HG03378 (cell line): ENCODE measurements at regions not wholly inside any gene's neighbourhood (a gene's known extent, or its start where the extent isn't known, plus 50 kb on each side); places are given as distances from the start of the nearest gene placed in this dataset.

ENCODE experiments used
- ATAC-seq: cut with Tn5 transposase; IDR thresholded peaks from one replicate; pipeline ENCODE4 v1.9.1; 2021; ENCODE audit warnings: mild to moderate bottlenecking, moderate library complexity; ENCODE audit not compliant: unreplicated experiment

DNA sequence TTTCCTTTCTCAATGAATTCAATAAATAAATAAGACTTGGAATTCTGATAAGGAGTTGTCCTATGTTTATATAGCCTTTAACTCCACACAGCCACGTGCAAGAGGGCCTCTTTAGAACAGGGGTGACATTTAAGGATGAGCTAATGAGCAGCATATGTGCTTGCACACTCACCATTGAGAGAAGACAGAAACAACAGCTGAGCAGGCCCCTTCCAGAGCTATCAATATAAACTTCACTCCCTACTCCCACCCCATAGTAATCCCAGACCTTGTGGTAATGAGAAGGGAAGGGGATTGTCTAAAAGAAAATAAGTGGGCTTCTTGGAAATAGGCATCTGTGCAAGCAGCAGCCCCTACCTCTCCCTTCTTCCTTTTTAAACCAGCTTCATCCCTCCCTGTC is 176.0 kb downstream of the SEC16B start:
- ATAC-seq = no peak

DNA sequence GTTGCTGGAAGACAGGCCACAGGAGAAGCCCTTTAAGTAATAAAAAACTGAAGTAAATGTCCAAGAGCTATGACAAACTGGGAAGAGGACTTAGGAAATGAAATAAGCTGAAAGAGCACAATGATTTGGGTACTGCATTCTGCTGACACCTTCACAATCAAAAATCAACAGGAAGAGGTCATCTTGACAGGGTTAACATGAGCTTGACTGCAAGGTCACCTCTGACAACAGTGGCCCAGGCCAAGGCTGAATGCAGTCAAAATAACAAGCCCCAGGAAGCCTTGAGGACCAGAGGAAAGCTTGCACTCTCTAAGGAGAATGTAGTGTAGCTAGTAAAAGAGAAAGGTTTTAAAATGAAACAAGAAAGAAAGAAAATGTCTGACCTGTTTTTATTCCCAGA is 179.3 kb downstream of the SEC16B start:
- no peak for ATAC-seq

DNA sequence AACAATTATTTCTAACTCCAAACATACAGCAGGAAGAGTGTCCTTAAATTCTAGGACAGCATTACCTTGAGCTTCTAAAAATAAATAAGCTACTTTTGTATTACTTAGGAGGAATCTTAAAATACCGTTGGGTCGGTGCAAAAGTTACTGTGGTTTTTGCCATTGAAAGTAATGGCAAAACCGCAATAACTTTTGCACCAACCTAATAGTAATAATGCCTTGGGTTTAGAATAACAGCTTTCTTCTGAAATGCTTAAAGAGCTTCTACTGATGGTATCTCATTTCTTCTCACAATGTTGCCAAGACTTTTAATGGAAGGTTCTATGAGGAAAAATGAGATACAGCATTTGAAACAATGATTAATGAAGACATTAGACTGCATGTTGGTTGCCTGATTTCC is 179.9 kb downstream of the SEC16B start:
- no peak for ATAC-seq

DNA sequence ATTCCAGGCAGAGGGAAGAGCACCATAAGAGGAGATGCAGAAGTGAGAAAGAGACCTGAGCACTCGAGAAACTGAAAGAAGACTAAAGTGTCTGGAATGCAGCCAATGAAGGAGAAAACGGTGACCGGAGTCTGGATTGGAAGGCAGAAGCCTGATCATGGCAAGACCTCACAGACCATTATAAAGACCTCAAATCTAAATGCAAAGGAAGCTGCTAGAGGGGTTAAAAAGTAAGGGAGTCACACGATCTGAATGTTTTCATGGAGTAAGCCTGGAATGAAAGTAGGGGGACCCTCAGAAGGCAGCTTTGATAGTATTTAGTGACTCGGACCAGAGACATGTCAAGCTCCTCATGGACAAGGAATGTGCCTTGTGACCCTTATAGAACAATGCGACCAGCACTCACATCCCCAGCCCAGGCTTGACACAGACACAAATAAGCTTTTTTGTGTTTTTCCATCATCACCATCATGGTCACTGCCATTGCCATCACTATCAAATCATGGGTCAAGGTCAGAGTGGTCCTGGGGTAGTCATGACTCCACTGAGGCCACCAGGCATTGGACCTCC is 183.6 kb downstream of the SEC16B start:
- no peak for ATAC-seq

DNA sequence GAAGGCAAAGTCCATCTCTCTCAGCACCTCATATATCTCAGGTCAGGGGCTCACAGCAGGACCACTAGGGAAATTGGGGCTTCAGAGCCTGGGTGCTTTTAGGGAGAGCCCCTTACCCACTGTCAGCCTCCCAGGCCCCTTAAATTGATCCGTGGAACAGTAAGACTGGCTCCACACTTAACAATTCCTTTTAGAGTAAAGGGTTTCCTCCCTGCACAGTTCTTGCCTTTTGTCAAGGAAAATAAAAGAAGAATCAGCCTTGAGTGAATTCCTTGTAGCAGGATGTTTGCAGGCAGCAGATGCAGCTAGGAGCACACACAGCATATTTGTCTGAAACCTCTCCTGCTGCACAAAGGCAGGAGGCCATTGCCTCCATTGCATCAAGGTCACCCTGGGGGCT is 184.9 kb downstream of the SEC16B start:
- ATAC-seq = no peak

DNA sequence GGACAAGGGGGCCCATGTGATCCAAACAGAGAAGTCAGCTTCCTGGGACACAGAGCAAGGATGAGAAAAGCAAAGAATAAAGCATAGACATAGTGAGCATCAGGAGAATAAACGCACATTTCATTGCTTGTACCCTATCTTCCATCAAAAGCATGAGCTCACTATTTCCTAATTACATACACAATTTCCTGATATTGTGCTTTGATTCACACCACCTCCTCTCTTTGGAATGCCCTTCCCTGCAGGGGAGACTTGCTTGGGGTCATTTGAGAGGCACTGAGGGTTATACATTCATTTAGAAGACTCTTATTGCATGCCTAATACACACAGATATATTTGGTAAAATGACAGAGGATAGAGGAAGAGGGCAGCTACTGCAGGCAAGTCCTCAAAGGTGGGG is 185.4 kb downstream of the SEC16B start:
- ATAC-seq = no peak

DNA sequence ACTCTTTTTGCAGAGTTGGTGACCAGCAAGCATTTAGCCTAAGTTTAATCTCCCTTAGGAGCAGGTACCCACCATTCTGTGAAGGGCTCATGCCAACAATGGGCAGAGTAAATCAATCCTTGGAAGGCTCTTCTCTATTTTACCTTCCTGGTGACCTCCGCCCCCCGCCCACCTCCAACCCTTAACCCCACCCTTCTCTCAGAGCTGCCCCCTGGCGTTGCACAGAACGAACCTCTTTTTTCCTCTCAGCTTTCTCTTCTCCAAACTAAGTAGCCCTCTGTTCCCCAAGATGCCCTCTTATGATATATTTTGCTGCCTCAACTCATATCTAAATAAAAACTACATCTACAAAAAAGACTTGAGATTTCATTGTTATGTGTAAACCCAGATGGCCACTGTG is 186.8 kb downstream of the SEC16B start:
- ATAC-seq = no peak

DNA sequence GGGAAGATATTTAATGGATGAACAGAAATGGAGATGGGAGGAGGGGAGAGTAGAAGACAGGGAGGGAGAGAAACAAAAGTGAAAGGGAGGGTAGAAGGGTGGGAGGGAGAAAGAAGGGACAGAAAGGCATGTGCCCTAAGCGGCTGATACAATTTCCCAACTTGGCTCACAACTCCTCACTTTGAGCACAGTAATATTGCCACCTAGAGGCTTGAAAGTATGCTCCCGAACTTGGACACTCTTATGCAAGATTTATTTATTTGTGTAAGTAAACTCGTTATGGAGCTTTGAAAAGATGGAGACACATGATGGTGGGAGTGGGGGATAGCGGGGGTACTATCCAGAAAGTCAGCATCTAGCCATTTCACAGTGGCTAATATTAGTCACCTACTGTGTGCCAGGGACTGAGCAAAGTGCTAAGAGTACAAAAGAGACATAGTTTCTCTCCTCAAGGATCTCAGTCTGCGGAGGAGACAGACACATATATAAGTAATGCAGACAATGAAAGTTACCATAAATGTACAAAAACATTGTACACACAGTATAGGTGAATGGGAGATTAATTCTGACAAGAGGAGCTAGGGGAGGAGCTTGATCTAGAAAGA is 189.7 kb downstream of the SEC16B start:
- no peak for ATAC-seq

DNA sequence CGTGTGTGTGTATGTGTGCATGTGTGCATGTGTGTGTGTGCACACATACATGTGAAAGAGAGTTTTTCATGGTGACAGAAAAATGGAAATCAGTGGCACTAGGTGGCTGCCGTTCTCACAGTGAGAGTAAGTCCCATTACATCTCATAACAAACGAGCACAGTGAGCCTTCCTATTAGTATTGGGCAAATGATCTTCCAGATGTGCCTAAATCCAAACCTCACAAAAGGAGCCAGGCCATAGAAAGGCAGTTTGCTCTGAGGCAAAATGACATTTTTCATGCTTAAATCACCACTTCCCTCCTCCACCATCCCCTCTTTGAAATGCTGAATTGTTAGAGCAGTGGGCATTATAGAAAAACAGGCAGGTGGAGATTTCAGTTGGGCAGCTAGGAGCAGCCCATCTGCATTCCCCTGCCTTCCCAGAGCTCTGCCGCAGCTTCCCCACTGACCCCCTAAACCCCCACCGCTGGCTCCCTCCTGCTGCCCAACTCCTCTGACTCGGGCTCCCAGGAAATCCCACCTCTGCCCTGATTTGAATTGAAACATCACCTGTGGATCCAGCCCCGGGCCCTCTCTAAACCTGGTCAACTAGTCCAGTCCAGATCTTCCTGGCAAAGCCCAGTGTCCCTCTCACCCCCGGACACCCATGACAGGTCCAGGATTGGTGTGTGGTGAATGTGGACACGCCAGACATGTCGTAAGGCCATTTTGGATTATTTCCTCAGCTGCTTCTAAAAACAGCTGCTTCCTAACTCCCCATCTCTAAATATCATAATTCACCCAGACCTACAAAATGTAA is 190.5 kb downstream of the SEC16B start:
- no peak for ATAC-seq

DNA sequence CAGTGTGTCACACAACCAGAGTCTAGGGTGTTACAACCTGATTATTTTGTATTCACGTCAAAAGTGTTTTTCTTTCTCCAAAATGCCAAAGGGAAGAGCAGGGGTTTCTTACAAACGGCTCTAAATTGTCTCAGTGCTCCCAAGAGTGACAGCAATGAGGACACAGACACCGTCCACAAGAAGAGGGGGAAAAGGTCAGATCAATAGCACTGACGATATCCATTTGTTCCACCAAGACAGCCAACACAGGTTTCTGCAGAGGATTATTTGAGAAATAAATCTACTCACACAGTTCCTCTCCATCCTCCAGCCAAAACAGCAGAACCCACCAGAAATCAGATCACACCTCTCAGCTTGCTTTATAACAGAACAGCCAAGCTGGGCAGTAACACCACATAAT is 193.9 kb downstream of the SEC16B start:
- ATAC-seq = no peak

DNA sequence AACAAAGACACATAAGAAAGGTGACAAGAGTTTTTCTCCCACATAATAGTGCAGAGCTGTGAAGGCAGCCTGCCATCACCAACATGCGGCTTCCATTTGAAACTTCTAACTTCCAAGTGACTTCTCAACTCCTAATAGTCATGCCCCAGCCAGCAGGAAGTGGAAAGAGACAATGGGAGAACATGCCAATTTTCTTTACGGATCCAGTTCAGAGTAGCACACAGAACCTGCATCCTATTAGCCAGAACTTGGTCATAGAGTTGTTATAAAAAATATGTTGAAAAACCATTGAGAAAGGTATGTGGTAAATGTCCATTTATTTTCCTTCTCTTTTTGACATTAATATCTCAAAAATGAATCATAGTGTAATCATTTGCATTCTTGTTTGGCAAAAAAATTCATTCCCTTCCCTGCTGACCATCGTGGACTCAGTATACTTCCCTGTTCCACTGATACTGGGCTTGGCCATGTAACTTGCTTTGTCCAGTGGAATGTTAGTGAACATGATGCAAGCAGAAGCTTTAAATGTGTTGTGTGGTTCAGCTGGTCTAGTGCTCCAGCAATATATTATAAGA is 197.4 kb downstream of the SEC16B start:
- ATAC-seq = no peak

DNA sequence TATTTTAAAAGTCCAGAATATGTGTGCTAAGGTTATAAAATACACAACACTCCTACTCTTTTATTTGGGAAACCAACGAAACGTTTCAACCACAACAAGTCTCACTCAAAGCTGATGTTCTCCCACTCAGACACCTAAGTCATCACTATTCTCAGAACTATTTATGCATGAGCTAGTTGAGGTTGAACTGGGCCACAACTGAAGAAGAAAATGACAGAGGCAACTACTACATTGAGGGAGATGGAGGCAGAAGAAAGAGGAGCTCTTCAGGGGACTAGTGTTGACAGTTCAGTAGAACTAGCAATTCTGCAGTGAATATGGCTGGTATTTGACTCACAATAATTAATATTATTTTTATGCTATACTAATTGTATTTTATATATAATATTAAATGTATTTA is 198.2 kb downstream of the SEC16B start:
- ATAC-seq = no peak

DNA sequence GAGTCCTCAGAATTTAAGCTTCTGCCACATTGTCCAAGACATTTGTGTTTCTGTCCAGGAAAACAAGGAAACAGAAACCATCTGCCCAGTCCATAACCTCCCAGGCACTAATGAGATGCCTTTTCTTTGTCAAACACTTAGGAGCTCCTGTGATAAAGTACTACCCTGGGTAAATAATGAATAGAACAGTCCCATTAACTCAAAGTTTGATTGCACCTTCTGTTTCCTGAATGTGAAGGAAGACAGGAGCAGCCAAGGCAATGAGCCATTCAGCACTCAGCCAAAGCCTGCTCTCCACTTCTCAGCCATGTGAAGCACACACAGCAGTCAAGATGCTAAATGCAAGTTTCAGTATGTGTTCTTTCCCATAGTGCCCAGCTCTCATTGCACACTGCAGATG is 199.8 kb downstream of the SEC16B start:
- ATAC-seq = no peak

DNA sequence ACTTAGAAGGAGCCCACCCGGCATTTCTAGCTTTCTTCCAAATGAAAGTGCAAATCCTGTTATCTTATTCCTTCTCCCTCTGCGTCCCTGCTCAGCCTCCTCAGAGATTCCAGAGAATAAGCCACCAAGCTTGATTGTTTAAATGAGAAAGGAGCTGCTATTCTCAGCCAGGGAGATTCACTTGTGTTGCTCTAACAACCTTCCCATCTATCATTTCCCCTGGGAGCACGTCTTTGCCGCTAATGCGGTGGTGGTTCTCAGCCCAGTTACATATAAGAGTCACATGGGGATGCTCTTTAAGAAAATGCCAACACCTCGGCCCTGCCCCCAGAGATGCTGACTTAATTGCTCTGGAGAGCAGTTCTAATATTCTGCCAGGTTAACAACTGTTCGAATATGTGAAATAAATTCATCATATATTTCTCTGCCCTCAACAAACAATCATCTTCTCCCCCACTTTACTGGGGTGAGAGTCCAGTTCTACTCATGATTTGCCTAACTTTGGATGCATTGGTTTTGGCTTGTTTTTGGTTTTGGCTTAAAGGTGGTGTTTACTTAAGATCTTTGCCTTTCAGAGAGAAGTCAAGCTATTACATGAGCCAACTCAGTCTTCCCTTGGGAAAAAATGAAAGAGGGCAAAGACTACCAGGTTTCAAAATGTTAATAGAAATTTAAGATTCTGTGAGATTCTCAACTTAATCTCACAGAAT is 213.9 kb downstream of the SEC16B start:
- ATAC-seq = no peak

DNA sequence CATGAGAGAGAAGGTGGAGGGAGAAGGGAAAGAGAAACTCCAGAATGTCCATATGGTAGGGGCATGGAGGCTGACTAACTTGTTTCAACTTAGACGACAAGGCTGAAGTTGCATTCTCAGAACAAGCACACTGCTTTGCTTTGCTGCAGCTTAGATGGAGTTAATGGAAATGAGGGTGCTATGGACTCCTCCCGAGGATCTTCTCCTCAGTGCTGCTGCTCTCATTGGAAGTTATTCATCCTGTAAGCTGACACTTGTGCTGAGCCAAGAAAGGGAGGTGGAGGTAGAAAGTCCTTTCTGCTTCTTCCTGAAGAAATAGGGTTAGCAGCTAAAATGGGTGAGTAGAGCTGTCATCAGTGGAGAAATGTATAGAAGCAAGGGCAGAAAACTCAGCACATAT is 215.3 kb downstream of the SEC16B start:
- no peak for ATAC-seq

DNA sequence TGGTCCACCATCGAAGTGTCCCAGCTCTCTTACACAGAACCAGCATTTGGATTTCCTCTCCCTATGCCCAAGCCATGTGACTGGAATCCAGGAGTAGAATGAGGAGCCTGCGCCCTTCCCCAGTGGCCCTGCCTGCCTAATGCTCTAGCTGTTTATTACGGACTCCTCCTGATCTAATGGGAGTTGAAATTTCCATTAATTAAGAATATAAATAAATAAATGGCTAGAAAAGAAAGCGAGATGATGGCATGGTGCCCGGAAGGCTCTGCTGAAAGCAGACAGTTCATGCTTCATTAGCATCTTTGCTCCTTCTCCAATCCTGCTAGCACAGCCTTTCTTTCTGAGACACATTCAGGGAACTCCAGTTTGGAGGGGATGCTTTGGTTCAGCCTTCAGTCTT is 216.2 kb downstream of the SEC16B start:
- ATAC-seq = no peak

DNA sequence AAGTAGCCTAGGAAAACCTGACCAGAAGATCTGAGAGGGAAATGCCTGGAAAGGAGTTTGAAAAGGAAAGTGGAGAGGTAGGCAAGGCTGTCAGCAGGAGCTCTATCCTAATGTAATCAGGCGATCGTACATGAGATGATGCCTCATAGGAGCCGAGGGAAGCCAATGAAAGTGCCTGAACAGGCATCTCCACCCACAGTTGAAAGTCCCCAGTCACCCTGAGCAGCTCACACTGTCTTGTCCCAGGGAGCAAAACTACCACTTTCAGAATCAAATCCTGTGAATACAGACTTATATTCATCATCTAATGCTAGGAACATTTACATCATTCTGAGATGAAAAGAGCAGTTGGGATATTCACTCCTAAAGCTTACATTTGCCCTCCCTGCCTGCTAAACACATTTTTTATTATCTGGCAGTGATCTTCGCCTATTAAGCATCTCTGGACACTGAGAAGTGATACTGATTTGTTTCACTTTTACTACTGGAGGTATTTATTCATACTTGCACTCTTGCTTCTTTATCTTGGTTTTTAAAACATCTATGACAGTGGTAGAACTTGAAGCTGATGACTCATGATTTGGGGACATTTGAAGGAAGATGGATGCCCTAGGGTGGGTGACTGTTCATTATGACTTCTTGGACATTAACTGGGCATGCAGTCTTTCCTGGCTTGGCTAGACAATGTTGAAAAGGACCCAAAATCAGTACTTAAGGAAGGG is 221.6 kb downstream of the SEC16B start:
- ATAC-seq = no peak

DNA sequence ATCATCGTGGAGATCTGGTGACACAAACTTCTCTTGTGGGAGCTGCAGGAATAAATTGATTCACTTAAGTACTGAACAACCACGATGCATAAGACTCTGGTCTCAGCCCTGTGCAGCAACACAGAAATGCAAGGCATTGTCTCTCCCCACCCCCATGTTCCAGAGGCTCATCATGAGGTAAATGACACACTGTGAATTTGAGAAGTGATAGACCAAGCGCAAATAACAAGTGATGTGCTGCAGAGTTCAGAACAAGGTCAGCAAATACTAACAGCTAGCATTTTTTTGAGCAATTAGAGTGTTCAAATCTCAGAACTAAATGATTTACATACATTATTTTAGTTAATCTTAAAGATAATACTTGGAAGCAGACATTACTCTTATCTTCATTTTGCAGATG is 223.7 kb downstream of the SEC16B start:
- no peak for ATAC-seq

DNA sequence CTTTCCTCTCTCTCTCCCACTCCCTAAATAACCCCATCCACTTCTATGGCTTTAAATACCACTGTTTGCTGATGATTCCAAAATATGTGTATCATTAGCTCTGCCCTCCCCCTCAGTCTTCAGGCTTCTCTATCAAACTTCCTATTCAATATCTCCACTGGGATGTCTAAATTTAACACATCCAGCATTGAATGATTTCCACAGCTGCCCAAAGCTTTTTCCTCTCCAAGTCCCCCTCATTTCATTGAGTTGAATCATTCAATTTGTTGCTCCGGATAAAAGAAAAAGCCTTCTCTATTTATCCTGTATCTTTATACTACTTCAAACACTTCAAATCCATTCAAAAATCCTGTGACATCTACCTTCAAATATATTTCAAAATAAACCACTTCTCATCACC is 225.0 kb downstream of the SEC16B start:
- ATAC-seq = no peak

DNA sequence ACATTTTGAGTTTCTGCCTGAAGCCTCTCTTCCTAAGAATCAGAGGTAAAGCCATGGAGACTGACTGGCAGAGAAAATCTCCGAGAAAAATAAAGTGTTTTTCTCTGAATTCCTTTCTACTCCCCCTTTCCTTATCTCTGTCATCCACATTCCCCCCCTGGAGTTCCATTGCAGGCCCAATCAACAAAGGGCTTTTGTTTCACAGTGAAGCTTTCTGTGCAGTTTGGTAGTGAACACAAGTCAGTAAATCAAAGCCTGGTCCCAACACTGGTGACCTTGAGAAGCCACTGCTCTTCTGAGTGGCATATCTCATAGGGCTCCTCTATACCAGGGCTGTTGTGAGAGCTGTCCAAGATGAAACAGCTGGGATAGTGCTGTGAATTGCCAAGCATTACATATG is 228.4 kb downstream of the SEC16B start:
- ATAC-seq = no peak

DNA sequence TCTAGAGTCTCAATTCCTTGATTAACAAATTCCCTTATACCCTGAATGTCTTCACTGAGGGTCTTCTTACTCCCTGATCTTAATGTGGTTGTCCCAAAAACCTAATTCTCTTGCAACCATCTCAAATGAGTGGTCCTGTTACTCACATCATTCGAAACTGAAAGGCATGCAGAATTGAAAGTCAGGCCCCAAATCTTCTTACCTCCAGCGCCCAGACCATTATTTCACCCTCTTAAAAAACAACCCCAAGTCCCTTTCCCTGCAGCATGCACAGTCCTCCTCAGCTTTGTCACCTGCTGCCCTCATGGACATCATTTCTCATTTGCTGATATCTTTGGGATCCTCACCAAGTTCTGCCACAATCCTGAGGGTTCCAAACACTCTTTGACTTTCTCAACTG is 230.1 kb downstream of the SEC16B start:
- ATAC-seq = no peak
